ENCODE measurements at regions not wholly inside any gene's neighbourhood (a gene's known extent, or its start where the extent isn't known, plus 50 kb on each side); places are given as distances from the start of the nearest gene placed in this dataset.

DNA sequence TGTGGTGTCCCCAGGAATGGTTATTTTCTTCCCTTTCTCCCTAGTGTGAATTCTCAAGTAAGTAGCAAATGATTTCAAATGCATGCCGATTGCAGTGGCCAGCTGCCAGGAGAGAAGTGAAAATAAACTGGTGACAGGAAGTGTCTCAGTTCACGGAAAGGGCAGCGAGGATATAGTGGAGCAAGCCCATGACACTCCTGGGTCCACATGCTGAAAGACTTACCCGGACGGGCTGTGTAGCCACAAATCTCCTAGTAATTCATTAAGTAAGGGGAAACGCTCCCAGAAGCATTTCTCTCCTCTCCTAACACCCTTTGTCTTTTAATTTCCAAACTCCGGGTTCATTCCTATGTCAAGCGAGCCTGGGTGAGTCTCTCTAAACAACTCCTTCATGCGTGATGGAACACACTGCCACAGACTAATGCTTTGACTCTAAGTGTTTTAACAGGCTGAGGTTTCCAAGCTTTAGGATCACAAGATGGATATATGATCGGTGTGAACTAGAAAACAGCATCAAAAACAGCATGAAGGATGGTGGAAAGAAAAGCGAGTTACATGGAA, 125.6 kb downstream of the CYP26A1 start:
- TF ChIP-seq CTCF (conservative IDR thresholded peaks at IDR 0.05; ENCODE audit: low read depth, low read length) (no peak), POLR2A (IDR thresholded peaks at IDR 0.05; ENCODE audit: low read depth, low read length) (no peak), MAFK (IDR thresholded peaks at IDR 0.05; ENCODE audit: low read depth, low read length) (no peak), CEBPB (IDR thresholded peaks at IDR 0.05; ENCODE audit: low read depth, low read length) (no peak), CHD1 (IDR thresholded peaks at IDR 0.05; ENCODE audit: low read depth, low read length) (no peak), RAD21 (IDR thresholded peaks at IDR 0.05; ENCODE audit: low read length) (no peak)

Data from IMR-90 (cell line).